NCI-H526 treated with DMSO at 0.1 percent for 48 hours (cell line): ENCODE measurements at regions not wholly inside any gene's neighbourhood (a gene's known extent, or its start where the extent isn't known, plus 50 kb on each side); places are given as distances from the start of the nearest gene placed in this dataset.

Experiments used
- DNase-seq: peaks from one replicate; lab custom pipeline; 2025; lab: John Stamatoyannopoulos, UW

DNA sequence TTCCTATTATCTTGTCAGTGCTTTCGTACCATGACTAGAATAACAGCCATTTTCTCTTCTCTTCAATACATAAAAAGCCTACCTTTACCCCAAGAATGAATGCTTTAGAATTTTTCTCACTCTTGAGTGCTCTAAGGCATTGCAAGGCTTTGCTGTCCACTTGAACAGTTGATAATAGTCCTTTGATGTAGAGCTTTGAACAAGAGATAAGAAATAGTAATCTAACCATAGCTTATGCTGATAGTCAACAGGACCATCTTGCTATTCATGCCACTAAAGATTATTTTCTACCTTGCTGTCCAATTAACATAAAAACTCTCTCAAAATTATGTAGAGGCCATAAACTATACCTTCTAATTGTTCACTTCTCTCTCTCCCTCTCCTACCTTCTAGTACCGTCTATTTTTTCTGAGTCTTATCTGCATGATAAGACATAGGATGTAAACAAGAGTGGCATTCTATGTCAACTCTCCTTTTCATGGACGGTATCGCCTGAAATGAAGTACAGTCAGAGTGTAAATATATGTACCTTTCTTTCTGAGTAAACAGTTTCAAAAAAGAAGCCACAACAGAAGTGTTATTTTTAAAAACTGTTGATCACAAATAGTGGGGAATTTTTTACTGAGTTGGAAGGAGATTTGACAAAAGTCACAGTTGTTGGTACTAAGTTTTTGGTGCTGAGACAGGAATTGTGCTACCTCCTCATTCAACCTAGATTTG is 297.9 kb downstream of the NDFIP2 start:
- DNase-seq: no peak

DNA sequence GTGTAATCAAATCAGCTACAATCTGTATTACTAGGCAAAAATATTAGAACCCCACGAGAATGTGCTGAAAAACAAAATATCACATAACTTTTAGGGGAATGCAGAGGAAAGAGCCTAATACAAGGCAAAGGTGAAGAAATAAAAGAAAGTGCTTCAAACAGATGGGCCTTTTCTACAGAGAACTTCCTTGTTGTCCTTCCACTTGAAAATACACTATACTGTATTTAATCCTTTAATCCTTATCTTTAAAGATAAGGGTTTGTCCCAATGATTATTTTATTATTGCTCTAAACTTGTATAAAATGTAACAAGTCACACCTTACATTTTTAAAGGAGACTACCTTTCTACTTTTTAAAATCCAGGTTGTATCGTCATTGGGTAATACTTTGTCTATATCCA is 296.5 kb downstream of the NDFIP2 start:
- DNase-seq: no peak

DNA sequence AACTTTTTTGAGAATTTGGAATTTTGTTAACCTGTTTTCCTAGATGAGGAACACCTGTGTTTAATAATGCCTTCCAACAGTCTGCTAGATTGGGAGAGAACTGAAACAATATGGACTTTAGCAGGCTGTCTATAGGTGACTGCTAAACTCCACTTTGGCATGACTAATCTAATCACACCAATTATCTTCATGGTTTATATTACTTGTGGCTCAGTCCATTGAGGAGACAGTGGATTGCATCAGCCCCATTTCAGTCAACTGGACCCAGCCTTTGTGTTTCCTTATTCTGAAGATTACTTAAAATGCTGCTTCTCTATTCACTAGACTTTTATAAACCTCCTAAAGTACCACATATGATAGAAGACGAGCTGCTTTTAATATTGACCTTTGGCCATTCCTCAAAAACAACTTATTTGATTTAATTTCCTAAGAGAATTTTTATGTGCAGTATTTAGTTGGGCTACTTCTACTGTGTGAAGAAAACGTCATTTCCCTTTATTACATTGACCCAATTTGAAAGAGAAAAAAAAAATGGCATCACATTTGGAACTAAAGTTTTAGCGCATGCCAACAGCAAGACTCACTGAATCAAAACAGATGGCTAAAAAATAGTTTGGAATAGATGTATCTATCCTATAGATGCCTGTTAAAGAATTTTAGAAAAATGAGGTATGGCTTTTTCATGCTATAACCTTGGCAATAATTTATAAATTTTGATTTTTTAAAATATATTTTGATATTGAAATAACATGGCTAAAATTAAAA is 295.8 kb downstream of the NDFIP2 start:
- no peak for DNase-seq

DNA sequence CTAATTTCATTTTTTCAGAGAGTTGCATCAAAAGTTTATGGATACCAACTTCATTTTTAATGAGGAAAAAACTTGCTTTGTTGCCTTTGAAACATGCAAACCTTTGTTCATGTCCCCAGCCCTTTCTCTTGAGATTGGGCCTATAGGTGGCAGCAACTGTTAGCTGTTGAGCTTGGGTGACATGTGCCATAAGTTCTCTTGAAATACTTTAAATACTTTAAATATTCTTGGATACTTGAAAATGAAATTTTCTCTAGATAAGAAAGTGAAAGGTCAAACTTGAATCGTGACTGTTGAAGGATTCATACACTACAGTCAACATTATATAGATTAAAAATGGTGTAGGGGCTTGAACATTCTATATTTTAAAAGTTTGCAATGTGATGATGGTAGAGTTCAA is 294.9 kb downstream of the NDFIP2 start:
- DNase-seq: no peak

DNA sequence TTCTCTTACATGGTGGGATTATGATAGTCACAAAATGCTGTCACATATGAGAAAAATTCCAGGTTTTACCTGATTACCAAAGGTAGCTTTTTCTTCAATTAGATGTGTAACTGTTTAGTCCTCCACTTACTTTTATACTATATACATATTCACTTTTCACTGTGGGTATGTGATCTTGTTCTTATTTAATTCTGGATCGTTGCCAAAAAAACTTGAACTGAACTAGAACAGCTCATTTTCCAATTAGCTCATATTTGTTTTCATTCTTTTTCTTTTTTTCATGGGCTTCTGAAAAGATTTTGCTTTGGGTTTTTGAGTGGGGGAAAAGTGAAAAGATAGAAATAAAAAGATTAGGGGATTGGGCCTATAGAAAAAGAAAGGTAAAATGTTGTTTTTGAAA is 291.9 kb downstream of the NDFIP2 start:
- no peak for DNase-seq

DNA sequence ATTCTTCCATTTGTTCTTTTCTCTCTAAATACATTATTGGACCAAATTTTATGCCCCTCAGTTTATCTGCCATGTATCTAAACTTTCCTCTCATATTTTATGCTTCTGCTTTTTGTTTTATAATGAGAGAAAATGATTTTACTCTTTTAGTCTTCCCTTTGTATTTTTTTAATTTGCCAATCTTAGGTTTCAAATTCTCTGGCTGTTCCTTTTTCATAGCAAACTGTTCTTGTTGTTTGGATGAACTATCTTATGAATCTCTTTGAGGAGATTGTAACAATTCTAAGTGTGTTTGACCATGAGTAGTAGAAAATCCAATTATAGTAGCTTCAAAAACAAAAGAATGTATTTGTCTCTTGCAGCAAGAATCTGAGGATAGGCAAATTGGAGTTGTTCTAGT is 290.5 kb downstream of the NDFIP2 start:
- DNase-seq: no peak

- DNase-seq: no peak
Measured at GRCh38 chr13:79770056-79770455, 289.1 kb downstream of the NDFIP2 start.

- no peak for DNase-seq
Measured at GRCh38 chr13:79767126-79767525, 286.2 kb downstream of the NDFIP2 start.

- DNase-seq: no peak
Measured at GRCh38 chr13:79765331-79765730, 284.4 kb downstream of the NDFIP2 start.

DNA sequence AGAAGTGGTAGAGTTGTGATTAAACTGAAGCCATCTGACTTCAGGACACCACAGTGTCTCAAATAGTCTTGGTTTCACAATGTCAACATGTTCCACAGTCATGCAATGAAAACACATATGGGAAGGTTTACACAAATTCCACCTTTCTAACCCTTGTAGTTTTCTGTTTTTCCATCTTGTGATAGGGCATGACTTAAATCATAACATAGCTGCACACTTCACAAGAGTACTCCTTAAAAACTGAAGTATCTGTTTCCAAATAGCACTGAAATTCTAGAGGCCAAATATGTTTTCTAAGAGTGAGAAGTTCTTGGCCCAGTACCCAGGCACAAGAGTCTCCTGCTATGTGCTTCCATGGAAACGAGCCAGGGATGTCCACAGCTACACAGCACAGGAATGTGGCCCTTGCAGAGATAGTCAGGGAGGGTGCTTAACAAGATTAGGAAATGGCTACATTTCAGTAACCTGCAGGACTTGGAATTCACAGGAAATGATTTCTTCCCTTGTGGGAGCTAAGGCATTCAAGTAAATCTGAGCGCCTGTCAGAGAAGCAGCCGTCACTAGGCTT is 269.1 kb downstream of the NDFIP2 start:
- no peak for DNase-seq

DNA sequence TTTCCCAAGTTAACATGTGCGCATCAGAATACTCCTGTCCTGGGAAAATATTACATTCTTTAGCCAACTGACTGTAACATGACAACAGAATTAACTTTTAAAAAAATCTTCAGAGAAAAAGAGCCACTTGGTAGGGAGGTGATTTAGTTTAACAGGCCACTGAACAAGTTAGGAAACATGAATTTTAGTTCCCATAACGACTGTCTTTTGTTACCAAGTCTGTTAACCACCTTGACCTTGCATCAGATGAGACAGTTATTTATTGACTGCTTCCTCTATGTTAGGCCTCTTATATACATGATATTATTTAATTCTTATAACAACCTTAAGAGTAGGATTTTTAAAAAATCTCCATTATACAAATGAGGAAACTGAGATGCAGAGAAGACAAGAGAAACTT is 268.6 kb downstream of the NDFIP2 start:
- DNase-seq: no peak

- DNase-seq: no peak
Measured at GRCh38 chr13:79745081-79745480, 264.1 kb downstream of the NDFIP2 start.

GRCh38 chr13:79742923-79743322 is 262.0 kb downstream of the NDFIP2 start:
- no peak for DNase-seq

DNA sequence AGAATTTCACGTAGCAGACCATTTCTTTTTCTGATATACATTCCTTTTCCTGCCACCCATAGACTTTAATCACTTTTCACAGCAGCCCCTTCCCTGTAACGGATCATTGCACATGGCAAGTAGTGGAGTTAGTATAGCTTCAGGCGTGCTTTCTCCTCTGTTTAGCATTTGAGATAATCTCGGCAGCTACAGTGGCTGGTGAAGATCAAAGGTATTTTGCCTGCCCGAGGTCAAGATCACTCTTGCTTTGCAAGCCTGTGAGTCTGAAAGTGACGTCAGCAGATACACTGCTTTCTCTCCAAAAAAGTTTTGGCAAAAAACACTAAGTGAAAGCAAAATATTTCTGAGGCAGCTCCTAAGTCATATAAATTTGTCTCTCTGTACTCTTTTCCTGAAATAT is 260.0 kb downstream of the NDFIP2 start:
- DNase-seq: no peak

- no peak for DNase-seq
Measured at GRCh38 chr13:79736356-79736755, 255.4 kb downstream of the NDFIP2 start.

GRCh38 chr13:79735228-79735627 is 254.3 kb downstream of the NDFIP2 start:
- DNase-seq: no peak

GRCh38 chr13:79727086-79727485 is 246.1 kb downstream of the NDFIP2 start:
- DNase-seq: no peak

DNA sequence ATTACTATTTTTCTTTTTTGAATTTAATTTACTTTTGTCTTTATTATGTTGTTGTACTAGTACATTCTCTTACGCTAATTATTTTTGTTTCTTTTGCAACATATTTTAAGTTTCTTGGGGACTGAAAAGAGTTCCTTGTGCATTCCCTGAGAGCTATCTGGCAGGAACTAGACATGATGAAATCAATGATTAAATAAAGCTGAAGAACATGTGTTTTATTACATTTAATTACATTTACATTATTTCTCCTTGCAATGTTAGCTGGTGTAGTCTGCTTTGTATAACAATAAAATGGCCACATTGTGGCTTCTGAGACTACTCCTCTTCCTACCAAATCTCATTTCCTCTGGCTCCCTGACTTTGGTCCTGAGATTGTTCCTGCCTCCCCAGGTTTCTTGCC is 244.9 kb downstream of the NDFIP2 start:
- no peak for DNase-seq

DNA sequence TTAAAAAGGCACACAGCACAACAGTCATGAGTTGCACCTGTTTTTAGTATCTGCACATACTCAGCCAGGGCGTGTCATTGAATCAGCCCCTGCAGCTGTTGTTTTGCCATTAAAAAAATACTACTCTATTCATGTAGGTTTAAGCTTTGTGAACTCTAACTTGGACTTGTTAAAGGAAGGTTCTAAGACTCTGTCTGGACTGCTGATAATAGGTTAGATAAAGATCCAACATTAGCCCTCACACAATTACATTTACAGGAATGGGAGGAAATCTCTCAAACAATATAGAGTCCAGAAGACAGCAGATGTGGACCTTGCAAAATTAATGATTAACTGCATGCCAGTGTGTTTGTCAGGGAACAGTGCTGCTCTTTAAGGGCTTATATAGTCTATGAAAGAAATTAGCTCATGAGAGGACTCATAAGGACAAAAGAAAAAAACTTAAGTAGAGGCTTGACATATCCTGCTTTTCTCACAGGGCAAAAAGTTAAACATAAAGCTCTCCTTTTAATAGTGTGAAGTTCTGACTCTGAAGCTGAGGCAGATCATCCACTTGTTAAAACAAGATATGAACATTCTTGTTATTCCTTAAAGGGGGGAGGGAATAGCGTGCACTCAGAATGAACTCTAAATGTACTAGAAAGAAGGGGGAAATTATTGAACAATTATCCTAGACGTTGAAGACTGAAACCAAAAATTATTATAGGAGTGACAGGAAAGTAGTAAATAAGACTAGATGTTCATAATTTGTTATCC is 243.6 kb downstream of the NDFIP2 start:
- DNase-seq: peak; percentile 73

- DNase-seq: no peak
Measured at GRCh38 chr13:79723519-79724024, 242.6 kb downstream of the NDFIP2 start.

GRCh38 chr13:79722885-79723445 is 242.0 kb downstream of the NDFIP2 start:
- no peak for DNase-seq

- DNase-seq: no peak
Measured at GRCh38 chr13:79716191-79716590, 235.2 kb downstream of the NDFIP2 start.
